Fibroblast of lung (primary cell): ENCODE measurements at regions not wholly inside any gene's neighbourhood (a gene's known extent, or its start where the extent isn't known, plus 50 kb on each side); places are given as distances from the start of the nearest gene placed in this dataset.

ENCODE experiments used
- DNase-seq, 2 donors: peaks; one replicate each; pipeline versions ENCODE4 v3.0.0 to v3.0.0-alpha.2; 2010; ENCODE audit warnings: low read depth in 2 of 2
- H2AFZ ChIP-seq: 2 replicates; pipeline ENCODE4 v1.5.1; 2012; ENCODE audit warnings: low read length, control low read depth, inconsistent platforms
- H3K27ac ChIP-seq: 2 replicates; pipeline ENCODE4 v1.5.1; 2011; ENCODE audit warnings: low read length, control low read depth; ENCODE audit not compliant: insufficient read depth
- H3K27me3 ChIP-seq: 2 replicates; pipeline ENCODE4 v1.5.1; 2011; ENCODE audit warnings: mild to moderate bottlenecking, low read length; ENCODE audit not compliant: control insufficient read depth, insufficient read depth
- H3K36me3 ChIP-seq: 2 replicates; pipeline ENCODE4 v1.5.1; 2011; ENCODE audit warnings: low read length; ENCODE audit not compliant: control insufficient read depth, insufficient read depth
- H3K4me1 ChIP-seq: 2 replicates; pipeline ENCODE4 v1.5.1; 2011; ENCODE audit warnings: low read length; ENCODE audit not compliant: control insufficient read depth, insufficient read depth; ENCODE audit errors: extremely low read depth
- H3K4me2 ChIP-seq: 2 replicates; pipeline ENCODE4 v1.5.1; 2011; ENCODE audit warnings: low read length, control low read depth; ENCODE audit not compliant: insufficient read depth; ENCODE audit errors: extremely low read depth
- H3K4me3 ChIP-seq, 4 experiments: fragments of 200-600 bp in 1 of 4; sonication (generic) in 1 of 4; replicated peaks in 1 of 4; 2 replicates each; pipeline ENCODE4 v1.5.1; 2011 to 2016; ENCODE audit warnings: low read length in 4 of 4, low read depth in 3 of 4, mild to moderate bottlenecking in 3 of 4, control low read depth in 2 of 4, inconsistent platforms in 1 of 4, mixed read lengths in 1 of 4; ENCODE audit not compliant: insufficient read depth in 1 of 4; ENCODE audit errors: control extremely low read depth in 1 of 4
- H3K79me2 ChIP-seq: 2 replicates; pipeline ENCODE4 v1.5.1; 2012; ENCODE audit warnings: mild to moderate bottlenecking, low read length, inconsistent platforms; ENCODE audit not compliant: control insufficient read depth, insufficient read depth
- H3K9ac ChIP-seq: 2 replicates; pipeline ENCODE4 v1.5.1; 2011; ENCODE audit warnings: mild to moderate bottlenecking, low read length, control low read depth; ENCODE audit not compliant: insufficient read depth
- H3K9me3 ChIP-seq: 2 replicates; pipeline ENCODE4 v1.5.1; 2012; ENCODE audit warnings: low read depth, low read length; ENCODE audit not compliant: control insufficient read depth, insufficient read depth
- H4K20me1 ChIP-seq: 2 replicates; pipeline ENCODE4 v1.5.1; 2011; ENCODE audit warnings: low read length; ENCODE audit not compliant: control insufficient read depth, insufficient read depth; ENCODE audit errors: extremely low read depth
- EZH2 ChIP-seq: IDR thresholded peaks from 2 replicates; pipeline ENCODE4 v1.5.1; 2012; ENCODE audit warnings: low read length, control low read depth, mild to moderate bottlenecking; ENCODE audit errors: missing control alignments
- TF ChIP-seq, protein P1 (sequence below), 2 donors: IDR thresholded peaks in 1 of 2; conservative IDR thresholded peaks in 1 of 2; 1 replicate in 1 of 2; 2 replicates in 1 of 2; pipeline ENCODE4 v1.5.1; 2011 to 2012; ENCODE audit warnings: low read length in 2 of 2, control low read depth in 1 of 2, inconsistent platforms in 1 of 2, low read depth in 1 of 2, mild to moderate bottlenecking in 1 of 2

DNA sequence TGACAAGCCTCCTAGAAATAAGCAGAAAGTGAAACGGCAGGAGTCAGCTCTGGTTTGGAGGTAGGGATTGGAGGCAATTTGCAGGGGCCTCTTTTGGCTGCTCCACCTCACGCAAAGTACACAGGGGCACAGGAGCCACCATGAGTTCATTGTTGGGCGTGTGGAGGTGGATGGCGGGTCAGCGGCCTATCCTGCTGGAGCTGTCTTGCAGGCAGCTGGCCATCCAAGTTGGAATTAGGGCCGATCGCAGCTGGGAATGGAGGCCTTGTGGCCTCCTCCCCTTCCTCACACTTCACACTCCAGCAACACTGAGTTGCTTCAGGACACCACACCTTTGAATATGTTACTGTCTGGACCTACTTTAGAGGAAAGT, 171.5 kb downstream of the MYCN start:
- Histone ChIP-seq H3K9me3 (no peaks in the 10 kb centered on the region), H2AFZ (no peak overlapping the region), H3K36me3 (no peaks in the 10 kb centered on the region), H3K4me3 (no peak overlapping the region), H3K27ac (no peak overlapping the region), H3K9ac (no peak overlapping the region), H4K20me1 (no peaks in the 10 kb centered on the region), H3K79me2 (no peaks in the 10 kb centered on the region), H3K4me2 (no peak overlapping the region), H3K27me3 (no peaks in the 10 kb centered on the region), H3K4me1 (no peaks in the 10 kb centered on the region)
- no peak for TF ChIP-seq EZH2
- TF ChIP-seq, protein P1, sequence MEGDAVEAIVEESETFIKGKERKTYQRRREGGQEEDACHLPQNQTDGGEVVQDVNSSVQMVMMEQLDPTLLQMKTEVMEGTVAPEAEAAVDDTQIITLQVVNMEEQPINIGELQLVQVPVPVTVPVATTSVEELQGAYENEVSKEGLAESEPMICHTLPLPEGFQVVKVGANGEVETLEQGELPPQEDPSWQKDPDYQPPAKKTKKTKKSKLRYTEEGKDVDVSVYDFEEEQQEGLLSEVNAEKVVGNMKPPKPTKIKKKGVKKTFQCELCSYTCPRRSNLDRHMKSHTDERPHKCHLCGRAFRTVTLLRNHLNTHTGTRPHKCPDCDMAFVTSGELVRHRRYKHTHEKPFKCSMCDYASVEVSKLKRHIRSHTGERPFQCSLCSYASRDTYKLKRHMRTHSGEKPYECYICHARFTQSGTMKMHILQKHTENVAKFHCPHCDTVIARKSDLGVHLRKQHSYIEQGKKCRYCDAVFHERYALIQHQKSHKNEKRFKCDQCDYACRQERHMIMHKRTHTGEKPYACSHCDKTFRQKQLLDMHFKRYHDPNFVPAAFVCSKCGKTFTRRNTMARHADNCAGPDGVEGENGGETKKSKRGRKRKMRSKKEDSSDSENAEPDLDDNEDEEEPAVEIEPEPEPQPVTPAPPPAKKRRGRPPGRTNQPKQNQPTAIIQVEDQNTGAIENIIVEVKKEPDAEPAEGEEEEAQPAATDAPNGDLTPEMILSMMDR (conservative IDR thresholded peaks at IDR 0.05 in 1 of 2, IDR thresholded peaks at IDR 0.05 in 1 of 2; ENCODE audit: low read depth in 1 of 2, low read length in 2 of 2) = no peak
- DNase-seq = no peak

DNA sequence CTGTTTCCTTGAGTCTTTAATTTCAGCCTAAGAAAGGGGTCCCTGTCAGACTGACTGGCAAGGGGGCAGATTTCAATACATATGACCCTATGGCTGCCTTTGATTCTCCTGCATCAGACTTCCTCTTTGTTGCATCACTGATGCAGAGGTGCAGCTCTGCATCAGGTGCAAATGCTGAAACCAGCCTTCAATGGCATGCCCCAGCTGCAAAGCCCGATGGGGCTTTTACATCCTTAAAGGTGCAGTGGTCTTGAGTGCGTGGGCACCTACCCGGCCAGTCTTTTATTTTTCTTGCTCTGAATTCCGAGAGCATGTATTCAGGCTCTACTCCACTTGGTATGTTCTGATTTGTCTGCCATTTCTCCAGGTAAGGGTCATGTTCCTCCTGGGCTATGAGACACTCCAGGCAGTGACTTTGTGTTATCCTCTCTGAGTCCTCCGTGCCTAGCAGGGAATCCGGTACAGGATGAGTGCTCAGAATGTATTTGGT, 169.5 kb downstream of the MYCN start:
- no peak overlapping the region for H3K9ac ChIP-seq
- no peak overlapping the region for H3K27ac ChIP-seq
- DNase-seq = no peak
- no peak for TF ChIP-seq EZH2
- TF ChIP-seq, protein P1 (conservative IDR thresholded peaks at IDR 0.05 in 1 of 2, IDR thresholded peaks at IDR 0.05 in 1 of 2; ENCODE audit: low read depth in 1 of 2, low read length in 2 of 2) = no peak
- no peak overlapping the region for H3K4me2 ChIP-seq
- no peak overlapping the region for H2AFZ ChIP-seq
- no peaks in the 10 kb centered on the region for H3K27me3 ChIP-seq
- no peaks in the 10 kb centered on the region for H3K9me3 ChIP-seq
- H3K79me2 ChIP-seq = no peaks in the 10 kb centered on the region
- H3K4me1 ChIP-seq = no peaks in the 10 kb centered on the region
- H4K20me1 ChIP-seq = no peaks in the 10 kb centered on the region
- H3K36me3 ChIP-seq = no peaks in the 10 kb centered on the region
- no peak overlapping the region for H3K4me3 ChIP-seq

DNA sequence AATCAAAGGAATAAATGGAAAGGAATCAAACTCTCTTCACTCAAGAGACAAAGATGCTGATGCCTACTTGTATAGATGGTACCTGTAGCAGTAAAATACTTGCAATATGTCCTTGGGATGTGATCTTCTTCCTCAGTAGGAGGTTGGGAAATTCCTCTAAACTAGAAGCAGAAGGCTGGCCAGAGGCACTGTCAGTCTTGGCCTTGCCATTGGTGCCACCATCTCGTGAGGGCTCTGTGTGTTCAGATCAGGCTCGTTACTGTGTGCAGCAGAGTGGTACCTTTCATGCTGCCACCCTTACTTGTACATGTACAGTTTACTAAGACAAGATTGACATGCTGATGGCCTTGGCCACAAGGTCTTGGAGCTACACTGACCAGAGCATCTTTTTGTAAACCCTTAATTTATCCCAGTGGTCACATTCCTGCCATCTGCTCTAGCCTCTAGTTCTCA, 169.0 kb downstream of the MYCN start:
- H3K4me3 ChIP-seq = no peak overlapping the region
- H3K79me2 ChIP-seq = no peaks in the 10 kb centered on the region
- H3K27me3 ChIP-seq = no peaks in the 10 kb centered on the region
- H3K27ac ChIP-seq = no peak overlapping the region
- H3K9me3 ChIP-seq = no peaks in the 10 kb centered on the region
- H3K36me3 ChIP-seq = no peaks in the 10 kb centered on the region
- H3K9ac ChIP-seq = no peak overlapping the region
- no peaks in the 10 kb centered on the region for H4K20me1 ChIP-seq
- H3K4me1 ChIP-seq = no peaks in the 10 kb centered on the region
- no peak overlapping the region for H2AFZ ChIP-seq
- no peak for DNase-seq
- TF ChIP-seq, protein P1 (conservative IDR thresholded peaks at IDR 0.05 in 1 of 2, IDR thresholded peaks at IDR 0.05 in 1 of 2; ENCODE audit: low read depth in 1 of 2, low read length in 2 of 2) = no peak
- TF ChIP-seq EZH2 = no peak
- H3K4me2 ChIP-seq = no peak overlapping the region
